SH-SY5Y (cell line): ENCODE measurements at regions not wholly inside any gene's neighbourhood (a gene's known extent, or its start where the extent isn't known, plus 50 kb on each side); places are given as distances from the start of the nearest gene placed in this dataset.

Source experiments
- GATA2 ChIP-seq: IDR thresholded peaks from 2 replicates; pipeline ENCODE4 v1.6.1; 2011; ENCODE audit warnings: mild to moderate bottlenecking, low read depth, low read length
- GATA3 ChIP-seq: IDR thresholded peaks from 2 replicates; pipeline ENCODE4 v1.6.1; 2011; ENCODE audit warnings: low read depth, mild to moderate bottlenecking, low read length, moderate library complexity

- TF ChIP-seq GATA2 (no peak), GATA3 (no peak)
Observed at GRCh38 chr1:106494646-106495045, 561.8 kb upstream of the PRMT6 start.
